ENCODE measurements at regions not wholly inside any gene's neighbourhood (a gene's known extent, or its start where the extent isn't known, plus 50 kb on each side); places are given as distances from the start of the nearest gene placed in this dataset.

DNA sequence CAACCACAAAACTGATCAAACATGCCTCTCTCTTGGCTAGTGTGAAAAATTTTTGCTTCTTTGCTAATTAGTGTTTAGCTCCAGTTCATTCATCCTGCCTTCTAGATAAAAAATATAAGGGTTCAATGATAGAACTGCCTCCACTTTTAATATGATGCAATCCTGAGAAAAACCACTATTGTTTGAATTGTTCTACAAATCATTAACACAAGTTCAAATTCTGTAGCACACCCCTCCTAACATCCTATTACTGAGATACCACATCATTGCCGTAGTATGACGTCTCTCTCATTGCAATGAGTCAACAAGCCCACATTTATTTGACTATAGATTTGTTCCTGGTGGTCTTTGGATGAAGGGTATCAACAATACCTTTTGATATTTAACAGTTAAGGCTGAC is 365.8 kb upstream of the OPRM1 start:
- Histone ChIP-seq H3K9ac (ENCODE audit: low read length) (no peak overlapping the region), H3K4me1 (ENCODE audit: control insufficient read depth in 2 of 2, insufficient read depth in 2 of 2, low read length in 2 of 2) (no peaks in the 10 kb centered on the region), H3K79me2 (ENCODE audit: control insufficient read depth, insufficient read depth, low read length) (no peaks in the 10 kb centered on the region), H4K20me1 (ENCODE audit: control insufficient read depth, insufficient read depth, low read length, poor library complexity, severe bottlenecking) (no peaks in the 10 kb centered on the region), H3K27me3 (replicated peaks in 1 of 4; ENCODE audit: control extremely low read depth in 1 of 4, control insufficient read depth in 3 of 4, insufficient read depth in 4 of 4, low read length in 3 of 4) (no peaks in the 10 kb centered on the region), H3K36me3 (replicated peaks in 1 of 2; ENCODE audit: control extremely low read depth in 1 of 2, control insufficient read depth in 1 of 2, extremely low read depth in 1 of 2, insufficient read depth in 2 of 2, low read length in 1 of 2) (no peaks in the 10 kb centered on the region), H3K9me3 (ENCODE audit: control extremely low read depth in 1 of 3, control insufficient read depth in 2 of 3, insufficient read depth in 1 of 3, low read length in 2 of 3) (no peaks in the 10 kb centered on the region), H3K4me2 (replicated peaks; ENCODE audit: low read depth, low read length, poor library complexity, severe bottlenecking) (no peak overlapping the region), H3K27ac (ENCODE audit: low read length in 2 of 2) (no peak overlapping the region), H3K4me3 (ENCODE audit: control extremely low read depth in 1 of 5, extremely low read depth in 1 of 5, insufficient read depth in 1 of 5, low read depth in 2 of 5, low read length in 4 of 5) (no peak overlapping the region), H2AFZ (ENCODE audit: insufficient read depth, low read depth, low read length, poor library complexity, severe bottlenecking) (no peak overlapping the region)
- Mint-ChIP-seq H3K27me3 (no peaks in the 10 kb centered on the region), H3K9me3 (ENCODE audit: insufficient read depth) (no peaks in the 10 kb centered on the region), H3K27ac (no peak overlapping the region), H3K4me1 (no peaks in the 10 kb centered on the region), H3K4me3 (no peak overlapping the region)
- intact Hi-C loops (cut with micrococcal nuclease): no loop called here
- POLR2A ChIA-PET: no interaction called here
- TF ChIP-seq EZH2 (IDR thresholded peaks at IDR 0.05; ENCODE audit: borderline replicate concordance, insufficient read depth, low read depth, low read length, poor library complexity, severe bottlenecking): no peak
- ATAC-seq (ENCODE audit: low read depth) (no peak), DNase-seq (no peak)
- no CpG with 5 or more reads among the region's 2 CpGs for WGBS (ENCODE audit: insufficient coverage)
- CTCF ChIA-PET: no interaction called here

DNA sequence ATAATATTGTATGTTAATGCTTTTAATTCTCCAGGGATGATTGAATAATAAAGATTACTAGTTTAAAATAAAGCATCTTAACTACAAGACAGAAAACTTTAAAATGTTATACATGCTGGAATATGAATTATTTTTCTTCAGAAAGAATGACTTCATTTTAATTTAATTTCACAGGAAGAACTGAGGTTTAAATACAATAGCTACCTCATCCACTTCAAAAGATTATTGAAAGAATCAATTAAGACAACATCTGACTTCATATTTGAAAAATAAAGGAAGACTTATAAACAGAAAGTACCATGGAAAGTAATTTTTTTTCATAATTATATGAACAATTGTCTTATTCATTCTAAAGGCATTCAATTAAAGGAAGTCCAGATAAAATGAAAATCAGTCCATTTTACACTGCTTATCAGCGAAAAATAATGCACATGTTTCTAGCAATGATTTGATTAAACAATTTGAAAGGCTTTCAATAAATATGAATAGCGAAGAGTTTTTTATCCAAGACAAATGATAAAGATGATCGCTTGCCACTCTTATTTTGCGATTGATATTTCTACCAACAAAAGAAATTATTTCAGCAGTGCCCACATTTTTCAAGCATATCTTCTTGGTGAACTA is 368.5 kb upstream of the OPRM1 start:
- H3K27me3 ChIP-seq (replicated peaks in 1 of 4; ENCODE audit: control extremely low read depth in 1 of 4, control insufficient read depth in 3 of 4, insufficient read depth in 4 of 4, low read length in 3 of 4): no peaks in the 10 kb centered on the region
- no peak overlapping the region for H3K4me2 ChIP-seq (replicated peaks; ENCODE audit: low read depth, low read length, poor library complexity, severe bottlenecking)
- no peaks in the 10 kb centered on the region for H3K79me2 ChIP-seq (ENCODE audit: control insufficient read depth, insufficient read depth, low read length)
- WGBS (ENCODE audit: insufficient coverage): no CpG with 5 or more reads among the region's 4 CpGs
- no peaks in the 10 kb centered on the region for H3K9me3 ChIP-seq (ENCODE audit: control extremely low read depth in 1 of 3, control insufficient read depth in 2 of 3, insufficient read depth in 1 of 3, low read length in 2 of 3)
- no peaks in the 10 kb centered on the region for H3K4me1 Mint-ChIP-seq
- ChIA-PET CTCF (no interaction called here), POLR2A (no interaction called here)
- no peak overlapping the region for H3K27ac Mint-ChIP-seq
- H3K9ac ChIP-seq (ENCODE audit: low read length): no peak overlapping the region
- intact Hi-C loops (cut with micrococcal nuclease): no loop called here
- no peak overlapping the region for H3K4me3 ChIP-seq (ENCODE audit: control extremely low read depth in 1 of 5, extremely low read depth in 1 of 5, insufficient read depth in 1 of 5, low read depth in 2 of 5, low read length in 4 of 5)
- H3K4me1 ChIP-seq (ENCODE audit: control insufficient read depth in 2 of 2, insufficient read depth in 2 of 2, low read length in 2 of 2): no peaks in the 10 kb centered on the region
- no peak overlapping the region for H2AFZ ChIP-seq (ENCODE audit: insufficient read depth, low read depth, low read length, poor library complexity, severe bottlenecking)
- no peak for ATAC-seq (ENCODE audit: low read depth)
- H3K27ac ChIP-seq (ENCODE audit: low read length in 2 of 2): no peak overlapping the region
- no peaks in the 10 kb centered on the region for H3K27me3 Mint-ChIP-seq
- no peak overlapping the region for H3K4me3 Mint-ChIP-seq
- TF ChIP-seq EZH2 (IDR thresholded peaks at IDR 0.05; ENCODE audit: borderline replicate concordance, insufficient read depth, low read depth, low read length, poor library complexity, severe bottlenecking): no peak
- TF ChIP-seq, protein P1, sequence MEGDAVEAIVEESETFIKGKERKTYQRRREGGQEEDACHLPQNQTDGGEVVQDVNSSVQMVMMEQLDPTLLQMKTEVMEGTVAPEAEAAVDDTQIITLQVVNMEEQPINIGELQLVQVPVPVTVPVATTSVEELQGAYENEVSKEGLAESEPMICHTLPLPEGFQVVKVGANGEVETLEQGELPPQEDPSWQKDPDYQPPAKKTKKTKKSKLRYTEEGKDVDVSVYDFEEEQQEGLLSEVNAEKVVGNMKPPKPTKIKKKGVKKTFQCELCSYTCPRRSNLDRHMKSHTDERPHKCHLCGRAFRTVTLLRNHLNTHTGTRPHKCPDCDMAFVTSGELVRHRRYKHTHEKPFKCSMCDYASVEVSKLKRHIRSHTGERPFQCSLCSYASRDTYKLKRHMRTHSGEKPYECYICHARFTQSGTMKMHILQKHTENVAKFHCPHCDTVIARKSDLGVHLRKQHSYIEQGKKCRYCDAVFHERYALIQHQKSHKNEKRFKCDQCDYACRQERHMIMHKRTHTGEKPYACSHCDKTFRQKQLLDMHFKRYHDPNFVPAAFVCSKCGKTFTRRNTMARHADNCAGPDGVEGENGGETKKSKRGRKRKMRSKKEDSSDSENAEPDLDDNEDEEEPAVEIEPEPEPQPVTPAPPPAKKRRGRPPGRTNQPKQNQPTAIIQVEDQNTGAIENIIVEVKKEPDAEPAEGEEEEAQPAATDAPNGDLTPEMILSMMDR (IDR thresholded peaks at IDR 0.05): no peak
- H3K36me3 ChIP-seq (replicated peaks in 1 of 2; ENCODE audit: control extremely low read depth in 1 of 2, control insufficient read depth in 1 of 2, extremely low read depth in 1 of 2, insufficient read depth in 2 of 2, low read length in 1 of 2): no peaks in the 10 kb centered on the region
- no peak for DNase-seq
- no peaks in the 10 kb centered on the region for H3K9me3 Mint-ChIP-seq (ENCODE audit: insufficient read depth)
- H4K20me1 ChIP-seq (ENCODE audit: control insufficient read depth, insufficient read depth, low read length, poor library complexity, severe bottlenecking): no peaks in the 10 kb centered on the region
